ENCODE measurements at regions not wholly inside any gene's neighbourhood (a gene's known extent, or its start where the extent isn't known, plus 50 kb on each side); places are given as distances from the start of the nearest gene placed in this dataset.
"Not testable (repeated sequence)": the region's sequence is repeated elsewhere in the genome, so short reads cannot be mapped to it uniquely, and the experiment has no call there.

GRCh38 chr6:149145800-149146199 is 171.7 kb upstream of the TAB2 start:
- TF ChIP-seq, protein P1, sequence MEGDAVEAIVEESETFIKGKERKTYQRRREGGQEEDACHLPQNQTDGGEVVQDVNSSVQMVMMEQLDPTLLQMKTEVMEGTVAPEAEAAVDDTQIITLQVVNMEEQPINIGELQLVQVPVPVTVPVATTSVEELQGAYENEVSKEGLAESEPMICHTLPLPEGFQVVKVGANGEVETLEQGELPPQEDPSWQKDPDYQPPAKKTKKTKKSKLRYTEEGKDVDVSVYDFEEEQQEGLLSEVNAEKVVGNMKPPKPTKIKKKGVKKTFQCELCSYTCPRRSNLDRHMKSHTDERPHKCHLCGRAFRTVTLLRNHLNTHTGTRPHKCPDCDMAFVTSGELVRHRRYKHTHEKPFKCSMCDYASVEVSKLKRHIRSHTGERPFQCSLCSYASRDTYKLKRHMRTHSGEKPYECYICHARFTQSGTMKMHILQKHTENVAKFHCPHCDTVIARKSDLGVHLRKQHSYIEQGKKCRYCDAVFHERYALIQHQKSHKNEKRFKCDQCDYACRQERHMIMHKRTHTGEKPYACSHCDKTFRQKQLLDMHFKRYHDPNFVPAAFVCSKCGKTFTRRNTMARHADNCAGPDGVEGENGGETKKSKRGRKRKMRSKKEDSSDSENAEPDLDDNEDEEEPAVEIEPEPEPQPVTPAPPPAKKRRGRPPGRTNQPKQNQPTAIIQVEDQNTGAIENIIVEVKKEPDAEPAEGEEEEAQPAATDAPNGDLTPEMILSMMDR (IDR thresholded peaks at IDR 0.05; ENCODE audit: insufficient read depth, low read depth, low read length) = not testable (repeated sequence)
- TF ChIP-seq EZH2 (IDR thresholded peaks at IDR 0.05; ENCODE audit: insufficient read depth, low read length) = not testable (repeated sequence)

Measured in astrocyte (in vitro differentiated cells and primary cell).